Endodermal cell (in vitro differentiated cells): ENCODE measurements at regions not wholly inside any gene's neighbourhood (a gene's known extent, or its start where the extent isn't known, plus 50 kb on each side); places are given as distances from the start of the nearest gene placed in this dataset.

Experiments
- DNase-seq: peaks from one replicate; pipeline ENCODE4 v3.0.0-alpha.2; 2017
- H3K27ac ChIP-seq: 2 replicates; pipeline ENCODE4 v1.5.1; 2013; ENCODE audit warnings: mild to moderate bottlenecking, low read depth, low read length, moderate library complexity
- H3K27me3 ChIP-seq: 2 replicates; pipeline ENCODE4 v1.6.1; 2013; ENCODE audit warnings: mild to moderate bottlenecking, low read length, moderate library complexity; ENCODE audit not compliant: insufficient read depth, control insufficient read depth, poor library complexity, severe bottlenecking
- H3K36me3 ChIP-seq: 2 replicates; pipeline ENCODE4 v1.7.0; 2013; ENCODE audit warnings: mild to moderate bottlenecking, low read length, moderate library complexity; ENCODE audit not compliant: control insufficient read depth, insufficient read depth
- H3K4me1 ChIP-seq: one replicate; pipeline ENCODE4 v1.7.0; 2013; ENCODE audit warnings: low read length; ENCODE audit not compliant: control insufficient read depth, insufficient read depth
- H3K4me3 ChIP-seq: 2 replicates; pipeline ENCODE4 v1.5.1; 2013; ENCODE audit warnings: mild to moderate bottlenecking, low read length, moderate library complexity
- H3K9ac ChIP-seq: 2 replicates; pipeline ENCODE4 v1.6.1; 2013; ENCODE audit warnings: mild to moderate bottlenecking, low read length, moderate library complexity; ENCODE audit not compliant: poor library complexity, severe bottlenecking; ENCODE audit errors: extremely low read depth
- H3K9me3 ChIP-seq: 2 replicates; pipeline ENCODE4 v1.6.1; 2013; ENCODE audit warnings: mild to moderate bottlenecking, low read length, moderate library complexity; ENCODE audit not compliant: control insufficient read depth
- H3K27ac Mint-ChIP-seq: 2 replicates; pipeline ENCODE4 v1.8.0; 2020; ENCODE audit warnings: mixed read lengths
- H3K27me3 Mint-ChIP-seq: 2 replicates; pipeline ENCODE4 v1.8.0; 2021; ENCODE audit warnings: mild to moderate bottlenecking, mixed read lengths; ENCODE audit not compliant: insufficient read depth
- H3K36me3 Mint-ChIP-seq: 2 replicates; pipeline ENCODE4 v1.8.0; 2020; ENCODE audit warnings: low read depth, mixed read lengths
- H3K4me1 Mint-ChIP-seq: 2 replicates; pipeline ENCODE4 v1.8.0; 2020; ENCODE audit warnings: mixed read lengths
- H3K4me3 Mint-ChIP-seq: 2 replicates; pipeline ENCODE4 v1.8.0; 2020; ENCODE audit warnings: mild to moderate bottlenecking, moderate library complexity, mixed read lengths
- H3K9me3 Mint-ChIP-seq: 2 replicates; pipeline ENCODE4 v1.8.0; 2020; ENCODE audit warnings: mild to moderate bottlenecking, mixed read lengths
- CTCF ChIP-seq: fragments of 200-600 bp; sonication (generic); conservative IDR thresholded peaks from 2 replicates; pipeline ENCODE4 v1.5.0; 2021; ENCODE audit warnings: antibody characterized with exemption, mild to moderate bottlenecking
- WGBS, 2 experiments: methylation state at CpG; one replicate each; pipeline versions ENCODE4 v1.1.5 to v1.1.7; 2013; ENCODE audit warnings: missing lambda C conversion rate in 2 of 2, mixed read lengths in 1 of 2; ENCODE audit not compliant: insufficient coverage in 1 of 2, insufficient read length in 1 of 2; 5-methylcytosine and 5-hydroxymethylcytosine counted together

- no peak overlapping the region for H3K4me3 Mint-ChIP-seq
- 60% methylated on average over 1 of the region's 1 CpG; no CpG with 5 or more reads in 1 of the 2 experiments for WGBS, 2 experiments
Measured at GRCh38 chr12:91972896-91973295, 172.8 kb downstream of the BTG1 start.

GRCh38 chr12:91968777-91969171, 176.9 kb downstream of the BTG1 start:
- Histone ChIP-seq H3K4me3 (no peak overlapping the region), H3K4me1 (no peaks in the 10 kb centered on the region), H3K36me3 (no peaks in the 10 kb centered on the region), H3K27ac (no peak overlapping the region), H3K27me3 (no peaks in the 10 kb centered on the region), H3K9me3 (peaks cover 5% of the 10 kb centered on the region), H3K9ac (no peak overlapping the region)
- Mint-ChIP-seq H3K9me3 (peaks cover 8% of the 10 kb centered on the region), H3K27ac (no peak overlapping the region), H3K4me3 (no peak overlapping the region), H3K36me3 (no peaks in the 10 kb centered on the region), H3K4me1 (no peaks in the 10 kb centered on the region), H3K27me3 (no peaks in the 10 kb centered on the region)
- WGBS, 2 experiments: 95 to 100% methylated on average over 1 to 3 of the region's 3 CpGs
- TF ChIP-seq CTCF: no peak
- DNase-seq: no peak

More at GRCh38 chr12:91972896-91973295, 172.8 kb downstream of the BTG1 start:
- Histone ChIP-seq H3K9me3 (peaks cover 5% of the 10 kb centered on the region), H3K27ac (no peak overlapping the region), H3K9ac (no peak overlapping the region), H3K4me3 (no peak overlapping the region), H3K27me3 (no peaks in the 10 kb centered on the region), H3K36me3 (no peaks in the 10 kb centered on the region), H3K4me1 (no peaks in the 10 kb centered on the region)
- Mint-ChIP-seq H3K9me3 (peaks cover 8% of the 10 kb centered on the region), H3K4me1 (peaks cover 6% of the 10 kb centered on the region), H3K36me3 (no peaks in the 10 kb centered on the region), H3K27me3 (no peaks in the 10 kb centered on the region), H3K27ac (no peak overlapping the region)
- TF ChIP-seq CTCF: no peak
- no peak for DNase-seq

- Mint-ChIP-seq H3K9me3 (peaks cover 8% of the 10 kb centered on the region), H3K4me3 (no peak overlapping the region), H3K36me3 (no peaks in the 10 kb centered on the region), H3K27me3 (no peaks in the 10 kb centered on the region), H3K27ac (no peak overlapping the region), H3K4me1 (no peaks in the 10 kb centered on the region)
- no peaks in the 10 kb centered on the region for H3K36me3 ChIP-seq
- no peak for DNase-seq
- H3K27ac ChIP-seq: no peak overlapping the region
- no peaks in the 10 kb centered on the region for H3K27me3 ChIP-seq
- no peaks in the 10 kb centered on the region for H3K4me1 ChIP-seq
- no peak for TF ChIP-seq CTCF
- H3K9ac ChIP-seq: no peak overlapping the region
- H3K4me3 ChIP-seq: no peak overlapping the region
- H3K9me3 ChIP-seq: peaks cover 5% of the 10 kb centered on the region
Measured at GRCh38 chr12:91968076-91968776, 177.4 kb downstream of the BTG1 start.
